ENCODE measurements at regions not wholly inside any gene's neighbourhood (a gene's known extent, or its start where the extent isn't known, plus 50 kb on each side); places are given as distances from the start of the nearest gene placed in this dataset.

DNA sequence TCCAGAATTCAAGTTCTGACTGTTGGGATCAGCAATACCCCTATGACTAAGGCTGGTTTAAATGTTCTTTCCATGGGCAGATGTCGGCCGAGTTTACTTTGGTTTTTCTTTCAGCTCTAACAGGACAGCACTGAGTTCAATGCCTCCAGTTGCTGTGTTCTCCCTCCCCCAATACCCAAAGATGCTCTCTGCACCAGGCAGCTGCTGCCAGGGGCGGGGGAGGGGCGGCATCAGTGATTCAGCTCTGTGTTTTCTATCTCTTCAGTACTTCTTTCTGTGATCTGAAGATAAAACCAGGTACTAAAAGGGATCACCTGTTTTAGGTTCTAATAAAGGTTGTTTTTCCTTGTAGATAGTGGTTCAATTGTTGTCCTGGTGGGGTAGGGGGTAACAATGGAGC, 576.7 kb upstream of the POT1 start:
- no TSS peak for BruUV-seq (replicated peaks)
- CTCF ChIA-PET (ENCODE audit: low intra/inter-chr PET ratio): no interaction called here
- Histone ChIP-seq H3K9me1 (ENCODE audit: control insufficient read depth, insufficient read depth, low read length) (no peaks in the 10 kb centered on the region), H3K27me3 (ENCODE audit: control insufficient read depth in 2 of 2, insufficient read depth in 2 of 2, low read length in 2 of 2) (no peaks in the 10 kb centered on the region), H2AFZ (ENCODE audit: low read depth, low read length) (no peak overlapping the region), H3K4me3 (no peak overlapping the region), H4K20me1 (replicated peaks; ENCODE audit: control insufficient read depth, insufficient read depth, low read length) (no peaks in the 10 kb centered on the region), H3K9ac (ENCODE audit: insufficient read depth in 1 of 2, low read depth in 2 of 2, low read length in 2 of 2) (no peak overlapping the region), H3K79me2 (ENCODE audit: control insufficient read depth, insufficient read depth, low read length) (no peaks in the 10 kb centered on the region), H3K36me3 (ENCODE audit: control insufficient read depth, insufficient read depth, low read length) (no peaks in the 10 kb centered on the region), H3K4me1 (replicated peaks in 1 of 2; ENCODE audit: control insufficient read depth in 2 of 2, insufficient read depth in 2 of 2, low read length in 2 of 2) (no peaks in the 10 kb centered on the region; a peak in 1 of 5 replicates), H3K27ac (ENCODE audit: extremely low read depth, low read depth, low read length) (no peak overlapping the region), H3K9me3 (replicated peaks; ENCODE audit: control insufficient read depth, insufficient read depth, low read depth, low read length) (no peaks in the 10 kb centered on the region), H3K4me2 (ENCODE audit: insufficient read depth, low read length) (no peak overlapping the region)
- POLR2A ChIA-PET: no interaction called here
- TF ChIP-seq NR2F6 (CRISPR knock-in tag; IDR thresholded peaks at IDR 0.05) (no peak), POLR3A (IDR thresholded peaks at IDR 0.05; ENCODE audit: borderline replicate concordance, extremely low read depth, insufficient read depth, insufficient read length) (no peak), BDP1 (IDR thresholded peaks at IDR 0.05; ENCODE audit: insufficient read depth, insufficient read length) (no peak), JUN (IDR thresholded peaks at IDR 0.05; ENCODE audit: borderline replicate concordance, low read depth, low read length) (no peak), JUN (CRISPR knock-in tag; IDR thresholded peaks at IDR 0.05; ENCODE audit: borderline replicate concordance) (no peak), ZEB2 (IDR thresholded peaks at IDR 0.05) (no peak), ZNF699 (CRISPR knock-in tag; IDR thresholded peaks at IDR 0.05; ENCODE audit: insufficient replicate concordance) (no peak), YBX1 (IDR thresholded peaks at IDR 0.05) (no peak), PHF20 (IDR thresholded peaks at IDR 0.05; ENCODE audit: partially characterized antibody) (no peak), NR4A1 (CRISPR knock-in tag; IDR thresholded peaks at IDR 0.05) (no peak), NR4A1 (tag; IDR thresholded peaks at IDR 0.05) (no peak), ZNF75A (CRISPR knock-in tag; IDR thresholded peaks at IDR 0.05) (no peak), ZNF408 (CRISPR knock-in tag; IDR thresholded peaks at IDR 0.05; ENCODE audit: low read depth) (no peak), HDAC2 (IDR thresholded peaks at IDR 0.05) (no peak), SMAD3 (CRISPR knock-in tag; conservative IDR thresholded peaks at IDR 0.05) (no peak)
- TF ChIP-seq, protein P1, sequence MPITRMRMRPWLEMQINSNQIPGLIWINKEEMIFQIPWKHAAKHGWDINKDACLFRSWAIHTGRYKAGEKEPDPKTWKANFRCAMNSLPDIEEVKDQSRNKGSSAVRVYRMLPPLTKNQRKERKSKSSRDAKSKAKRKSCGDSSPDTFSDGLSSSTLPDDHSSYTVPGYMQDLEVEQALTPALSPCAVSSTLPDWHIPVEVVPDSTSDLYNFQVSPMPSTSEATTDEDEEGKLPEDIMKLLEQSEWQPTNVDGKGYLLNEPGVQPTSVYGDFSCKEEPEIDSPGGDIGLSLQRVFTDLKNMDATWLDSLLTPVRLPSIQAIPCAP (CRISPR knock-in tag; IDR thresholded peaks at IDR 0.05; ENCODE audit: borderline replicate concordance): no peak
- 28% methylated on average over 4 of the region's 4 CpGs for WGBS (ENCODE audit: insufficient coverage, low coverage, missing lambda C conversion rate)
- in situ Hi-C loops (cut with MboI) (no loop called here), intact Hi-C loops (cut with micrococcal nuclease) (no loop called here)
- DNase-seq (ENCODE audit: extremely low read depth in 1 of 4, low spot score in 3 of 4): no peak
- FAIRE-seq: no peak
- no peak for ATAC-seq
